ENCODE measurements at regions not wholly inside any gene's neighbourhood (a gene's known extent, or its start where the extent isn't known, plus 50 kb on each side); places are given as distances from the start of the nearest gene placed in this dataset.
"Not testable (repeated sequence)": the region's sequence is repeated elsewhere in the genome, so short reads cannot be mapped to it uniquely, and the experiment has no call there.

- TF ChIP-seq CTCF (IDR thresholded peaks at IDR 0.05), result no peak
- no peak overlapping the region for H2AFZ ChIP-seq
- H3K4me3 ChIP-seq (ENCODE audit: low read depth, low read length), result no peak overlapping the region
- H3K4me2 ChIP-seq (ENCODE audit: low read length), result no peak overlapping the region
- H3K79me2 ChIP-seq, result no peaks in the 10 kb centered on the region
- no peaks in the 10 kb centered on the region for H3K9me3 ChIP-seq (ENCODE audit: control insufficient read depth, low read length)
- H3K27me3 ChIP-seq (ENCODE audit: control insufficient read depth, insufficient read depth, low read length), result no peaks in the 10 kb centered on the region
- H3K36me3 ChIP-seq (ENCODE audit: control insufficient read depth, insufficient read depth, low read length), result no peaks in the 10 kb centered on the region
- no peak overlapping the region for H3K9ac ChIP-seq
- H3K4me1 ChIP-seq, result peaks cover 12% of the 10 kb centered on the region
- H3K27ac ChIP-seq, result no peak overlapping the region
Measured at GRCh38 chr14:95770777-95771176, 56.9 kb upstream of the TCL1A start.

- H3K9ac ChIP-seq, result no peak overlapping the region
- H3K79me2 ChIP-seq, result no peaks in the 10 kb centered on the region
- H3K27ac ChIP-seq, result no peak overlapping the region
- peaks cover 12% of the 10 kb centered on the region for H3K4me1 ChIP-seq
- H3K9me3 ChIP-seq (ENCODE audit: control insufficient read depth, low read length), result no peaks in the 10 kb centered on the region
- H3K4me3 ChIP-seq (ENCODE audit: low read depth, low read length), result no peak overlapping the region
- no peaks in the 10 kb centered on the region for H3K36me3 ChIP-seq (ENCODE audit: control insufficient read depth, insufficient read depth, low read length)
- peak overlapping the region; percentile 44 for H2AFZ ChIP-seq
- TF ChIP-seq CTCF (IDR thresholded peaks at IDR 0.05), result no peak
- no peaks in the 10 kb centered on the region for H3K27me3 ChIP-seq (ENCODE audit: control insufficient read depth, insufficient read depth, low read length)
- no peak overlapping the region for H3K4me2 ChIP-seq (ENCODE audit: low read length)
Measured at GRCh38 chr14:95769976-95770375, 56.1 kb upstream of the TCL1A start.

GRCh38 chr14:95769431-95769830 is 55.5 kb upstream of the TCL1A start:
- H3K9ac ChIP-seq; H3K27ac ChIP-seq; H2AFZ ChIP-seq; H3K27me3 ChIP-seq (ENCODE audit: control insufficient read depth, insufficient read depth, low read length); H3K79me2 ChIP-seq; H3K9me3 ChIP-seq (ENCODE audit: control insufficient read depth, low read length); H3K4me3 ChIP-seq (ENCODE audit: low read depth, low read length); H3K4me2 ChIP-seq (ENCODE audit: low read length); H3K36me3 ChIP-seq (ENCODE audit: control insufficient read depth, insufficient read depth, low read length): not testable (repeated sequence)
- peaks cover 12% of the 10 kb centered on the region for H3K4me1 ChIP-seq

GRCh38 chr14:95765051-95765450 is 51.1 kb upstream of the TCL1A start:
- Histone ChIP-seq H3K9ac (no peak overlapping the region), H2AFZ (no peak overlapping the region), H3K27me3 (ENCODE audit: control insufficient read depth, insufficient read depth, low read length) (no peaks in the 10 kb centered on the region), H3K9me3 (ENCODE audit: control insufficient read depth, low read length) (no peaks in the 10 kb centered on the region), H3K27ac (no peak overlapping the region), H3K36me3 (ENCODE audit: control insufficient read depth, insufficient read depth, low read length) (no peaks in the 10 kb centered on the region), H3K4me3 (ENCODE audit: low read depth, low read length) (no peak overlapping the region), H3K79me2 (no peaks in the 10 kb centered on the region), H3K4me2 (ENCODE audit: low read length) (no peak overlapping the region), H3K4me1 (no peaks in the 10 kb centered on the region)
- TF ChIP-seq CTCF (IDR thresholded peaks at IDR 0.05), result no peak

GRCh38 chr14:95763875-95764274 is 50.0 kb upstream of the TCL1A start:
- H3K36me3 ChIP-seq (ENCODE audit: control insufficient read depth, insufficient read depth, low read length), result no peaks in the 10 kb centered on the region
- TF ChIP-seq CTCF (IDR thresholded peaks at IDR 0.05), result no peak
- no peaks in the 10 kb centered on the region for H3K4me1 ChIP-seq
- H3K4me3 ChIP-seq (ENCODE audit: low read depth, low read length), result no peak overlapping the region
- no peak overlapping the region for H3K9ac ChIP-seq
- no peaks in the 10 kb centered on the region for H3K9me3 ChIP-seq (ENCODE audit: control insufficient read depth, low read length)
- no peak overlapping the region for H2AFZ ChIP-seq
- H3K27me3 ChIP-seq (ENCODE audit: control insufficient read depth, insufficient read depth, low read length), result no peaks in the 10 kb centered on the region
- no peak overlapping the region for H3K4me2 ChIP-seq (ENCODE audit: low read length)
- H3K27ac ChIP-seq, result no peak overlapping the region
- H3K79me2 ChIP-seq, result no peaks in the 10 kb centered on the region

Measured in parathyroid adenoma (tissue), 2 donors.